ENCODE measurements at regions not wholly inside any gene's neighbourhood (a gene's known extent, or its start where the extent isn't known, plus 50 kb on each side); places are given as distances from the start of the nearest gene placed in this dataset.

DNA sequence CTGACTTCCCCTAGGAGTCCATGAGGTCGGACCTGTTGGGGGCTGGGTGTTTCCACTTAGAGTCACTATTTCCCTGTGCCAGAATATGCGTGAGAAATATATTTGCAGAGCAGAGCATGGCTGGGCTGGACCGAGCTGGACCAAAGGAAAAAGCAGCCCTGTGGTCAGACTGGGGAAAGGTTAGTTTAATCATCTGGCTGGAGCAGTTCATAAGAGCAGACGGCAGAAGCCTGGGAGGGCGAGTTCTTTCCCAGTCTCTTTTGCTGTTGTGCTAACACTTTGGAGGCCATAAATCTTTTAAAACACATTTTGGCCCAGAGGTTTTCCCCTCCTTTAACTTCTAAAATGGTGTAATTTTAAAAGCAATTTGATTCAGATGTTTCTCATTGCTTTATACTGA, 66.5 kb downstream of the GLI2 start:
- no peaks in the 10 kb centered on the region for H3K9me2 ChIP-seq (ENCODE audit: insufficient read depth, low read length)
- H3K4me3 ChIP-seq (ENCODE audit: low read length) = no peak overlapping the region
- no peak overlapping the region for H2AFZ ChIP-seq (ENCODE audit: low read depth, low read length)
- H3K4me2 ChIP-seq (ENCODE audit: low read length) = no peak overlapping the region
- no peak overlapping the region for H3K9ac ChIP-seq (ENCODE audit: low read length)
- no peaks in the 10 kb centered on the region for H3K27me3 ChIP-seq (ENCODE audit: insufficient read depth, low read depth, low read length)
- H3K79me2 ChIP-seq (replicated peaks; ENCODE audit: insufficient read depth, low read length) = no peaks in the 10 kb centered on the region
- no peak for TF ChIP-seq POLR2AphosphoS5 (IDR thresholded peaks at IDR 0.05)
- TF ChIP-seq MXI1 (conservative IDR thresholded peaks at IDR 0.05; ENCODE audit: poor library complexity, severe bottlenecking) = no peak
- TF ChIP-seq, protein P1, sequence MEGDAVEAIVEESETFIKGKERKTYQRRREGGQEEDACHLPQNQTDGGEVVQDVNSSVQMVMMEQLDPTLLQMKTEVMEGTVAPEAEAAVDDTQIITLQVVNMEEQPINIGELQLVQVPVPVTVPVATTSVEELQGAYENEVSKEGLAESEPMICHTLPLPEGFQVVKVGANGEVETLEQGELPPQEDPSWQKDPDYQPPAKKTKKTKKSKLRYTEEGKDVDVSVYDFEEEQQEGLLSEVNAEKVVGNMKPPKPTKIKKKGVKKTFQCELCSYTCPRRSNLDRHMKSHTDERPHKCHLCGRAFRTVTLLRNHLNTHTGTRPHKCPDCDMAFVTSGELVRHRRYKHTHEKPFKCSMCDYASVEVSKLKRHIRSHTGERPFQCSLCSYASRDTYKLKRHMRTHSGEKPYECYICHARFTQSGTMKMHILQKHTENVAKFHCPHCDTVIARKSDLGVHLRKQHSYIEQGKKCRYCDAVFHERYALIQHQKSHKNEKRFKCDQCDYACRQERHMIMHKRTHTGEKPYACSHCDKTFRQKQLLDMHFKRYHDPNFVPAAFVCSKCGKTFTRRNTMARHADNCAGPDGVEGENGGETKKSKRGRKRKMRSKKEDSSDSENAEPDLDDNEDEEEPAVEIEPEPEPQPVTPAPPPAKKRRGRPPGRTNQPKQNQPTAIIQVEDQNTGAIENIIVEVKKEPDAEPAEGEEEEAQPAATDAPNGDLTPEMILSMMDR (IDR thresholded peaks at IDR 0.05; ENCODE audit: poor library complexity, severe bottlenecking) = no peak
- TF ChIP-seq EP300 (conservative IDR thresholded peaks at IDR 0.05; ENCODE audit: poor library complexity, severe bottlenecking) = no peak
- TF ChIP-seq EZH2 (IDR thresholded peaks at IDR 0.05; ENCODE audit: borderline replicate concordance, insufficient read depth, low read length, poor library complexity, severe bottlenecking) = no peak
- no peak for TF ChIP-seq SMC3 (conservative IDR thresholded peaks at IDR 0.05; ENCODE audit: poor library complexity)
- no peak for TF ChIP-seq RAD21 (conservative IDR thresholded peaks at IDR 0.05)
- no peak for TF ChIP-seq TAF1 (IDR thresholded peaks at IDR 0.05; ENCODE audit: low read depth)
- TF ChIP-seq, protein P2, sequence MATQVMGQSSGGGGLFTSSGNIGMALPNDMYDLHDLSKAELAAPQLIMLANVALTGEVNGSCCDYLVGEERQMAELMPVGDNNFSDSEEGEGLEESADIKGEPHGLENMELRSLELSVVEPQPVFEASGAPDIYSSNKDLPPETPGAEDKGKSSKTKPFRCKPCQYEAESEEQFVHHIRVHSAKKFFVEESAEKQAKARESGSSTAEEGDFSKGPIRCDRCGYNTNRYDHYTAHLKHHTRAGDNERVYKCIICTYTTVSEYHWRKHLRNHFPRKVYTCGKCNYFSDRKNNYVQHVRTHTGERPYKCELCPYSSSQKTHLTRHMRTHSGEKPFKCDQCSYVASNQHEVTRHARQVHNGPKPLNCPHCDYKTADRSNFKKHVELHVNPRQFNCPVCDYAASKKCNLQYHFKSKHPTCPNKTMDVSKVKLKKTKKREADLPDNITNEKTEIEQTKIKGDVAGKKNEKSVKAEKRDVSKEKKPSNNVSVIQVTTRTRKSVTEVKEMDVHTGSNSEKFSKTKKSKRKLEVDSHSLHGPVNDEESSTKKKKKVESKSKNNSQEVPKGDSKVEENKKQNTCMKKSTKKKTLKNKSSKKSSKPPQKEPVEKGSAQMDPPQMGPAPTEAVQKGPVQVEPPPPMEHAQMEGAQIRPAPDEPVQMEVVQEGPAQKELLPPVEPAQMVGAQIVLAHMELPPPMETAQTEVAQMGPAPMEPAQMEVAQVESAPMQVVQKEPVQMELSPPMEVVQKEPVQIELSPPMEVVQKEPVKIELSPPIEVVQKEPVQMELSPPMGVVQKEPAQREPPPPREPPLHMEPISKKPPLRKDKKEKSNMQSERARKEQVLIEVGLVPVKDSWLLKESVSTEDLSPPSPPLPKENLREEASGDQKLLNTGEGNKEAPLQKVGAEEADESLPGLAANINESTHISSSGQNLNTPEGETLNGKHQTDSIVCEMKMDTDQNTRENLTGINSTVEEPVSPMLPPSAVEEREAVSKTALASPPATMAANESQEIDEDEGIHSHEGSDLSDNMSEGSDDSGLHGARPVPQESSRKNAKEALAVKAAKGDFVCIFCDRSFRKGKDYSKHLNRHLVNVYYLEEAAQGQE (IDR thresholded peaks at IDR 0.05; ENCODE audit: borderline replicate concordance) = no peak
- H4K20me1 ChIP-seq (ENCODE audit: insufficient read depth) = no peaks in the 10 kb centered on the region
- no peaks in the 10 kb centered on the region for H3K36me3 ChIP-seq (ENCODE audit: insufficient read depth, low read length)
- no peaks in the 10 kb centered on the region for H3K9me3 ChIP-seq (ENCODE audit: low read length)
- no peaks in the 10 kb centered on the region for H3F3A ChIP-seq (ENCODE audit: insufficient read depth, low read length, poor library complexity, severe bottlenecking)
- H3K27ac ChIP-seq (ENCODE audit: low read length) = no peak overlapping the region

DNA sequence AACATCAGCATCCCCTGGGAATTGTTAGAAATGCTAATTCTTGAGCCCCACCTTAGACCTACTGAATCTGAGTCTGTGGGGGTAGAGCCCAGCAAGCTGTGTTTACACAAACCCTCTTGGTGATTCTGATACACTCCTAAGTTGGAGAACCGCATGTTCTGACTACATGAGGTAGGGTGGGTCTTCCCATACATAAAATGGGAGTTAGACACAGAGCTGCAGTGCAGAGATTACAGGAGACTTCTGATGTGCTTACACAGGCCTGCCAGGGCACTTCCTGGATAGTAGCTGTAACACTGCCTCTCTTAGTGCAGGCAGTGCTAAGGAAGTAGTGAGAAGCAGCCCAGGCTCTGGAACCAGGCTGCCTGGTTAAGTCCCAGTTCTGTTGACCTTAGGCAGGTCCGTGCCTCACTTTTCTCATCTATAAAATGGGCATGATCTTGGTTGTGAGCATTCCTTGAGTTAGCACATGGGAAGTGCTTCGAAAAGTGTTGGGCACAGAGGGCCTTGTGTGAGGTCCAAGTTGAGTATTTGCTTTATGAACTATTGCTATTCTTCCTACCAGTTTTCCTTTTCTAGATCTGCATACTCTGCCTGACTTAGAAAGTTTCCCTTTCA, 67.3 kb downstream of the GLI2 start:
- Histone ChIP-seq H3K9me2 (ENCODE audit: insufficient read depth, low read length) (no peaks in the 10 kb centered on the region), H3K9ac (ENCODE audit: low read length) (no peak overlapping the region), H4K20me1 (ENCODE audit: insufficient read depth) (no peaks in the 10 kb centered on the region), H2AFZ (ENCODE audit: low read depth, low read length) (no peak overlapping the region), H3K4me3 (ENCODE audit: low read length) (no peak overlapping the region), H3K4me2 (ENCODE audit: low read length) (no peak overlapping the region), H3F3A (ENCODE audit: insufficient read depth, low read length, poor library complexity, severe bottlenecking) (no peaks in the 10 kb centered on the region), H3K27ac (ENCODE audit: low read length) (no peak overlapping the region), H3K36me3 (ENCODE audit: insufficient read depth, low read length) (no peaks in the 10 kb centered on the region), H3K9me3 (ENCODE audit: low read length) (no peaks in the 10 kb centered on the region), H3K27me3 (ENCODE audit: insufficient read depth, low read depth, low read length) (no peaks in the 10 kb centered on the region), H3K79me2 (replicated peaks; ENCODE audit: insufficient read depth, low read length) (no peaks in the 10 kb centered on the region)
- TF ChIP-seq RAD21 (conservative IDR thresholded peaks at IDR 0.05) (no peak), TAF1 (IDR thresholded peaks at IDR 0.05; ENCODE audit: low read depth) (no peak), MXI1 (conservative IDR thresholded peaks at IDR 0.05; ENCODE audit: poor library complexity, severe bottlenecking) (no peak), POLR2AphosphoS5 (IDR thresholded peaks at IDR 0.05) (no peak), SMC3 (conservative IDR thresholded peaks at IDR 0.05; ENCODE audit: poor library complexity) (no peak), EZH2 (IDR thresholded peaks at IDR 0.05; ENCODE audit: borderline replicate concordance, insufficient read depth, low read length, poor library complexity, severe bottlenecking) (no peak), EP300 (conservative IDR thresholded peaks at IDR 0.05; ENCODE audit: poor library complexity, severe bottlenecking) (no peak)
- TF ChIP-seq, protein P1 (IDR thresholded peaks at IDR 0.05; ENCODE audit: poor library complexity, severe bottlenecking) = no peak
- TF ChIP-seq, protein P2 (IDR thresholded peaks at IDR 0.05; ENCODE audit: borderline replicate concordance) = no peak

All from neural cell (in vitro differentiated cells).